Ovary (tissue), 7 donors: ENCODE measurements at regions not wholly inside any gene's neighbourhood (a gene's known extent, or its start where the extent isn't known, plus 50 kb on each side); places are given as distances from the start of the nearest gene placed in this dataset.

Experiments
- DNase-seq, 5 donors: peaks; one replicate each; pipeline ENCODE4 v3.0.0-alpha.2; 2019 to 2020
- H3K27ac ChIP-seq, 2 donors: fragments of 200-600 bp; one replicate each; pipeline versions ENCODE4 v1.5.1 to v1.8.0; 2019 to 2022
- H3K27me3 ChIP-seq: fragments of 200-600 bp; one replicate; pipeline ENCODE4 v1.8.0; 2022
- H3K36me3 ChIP-seq: fragments of 200-600 bp; sonication (generic); one replicate; pipeline ENCODE4 v1.5.1; 2019
- H3K4me1 ChIP-seq: one replicate; pipeline ENCODE4 v1.8.1; 2013; ENCODE audit warnings: mild to moderate bottlenecking, moderate library complexity; ENCODE audit not compliant: insufficient read depth
- H3K4me3 ChIP-seq: fragments of 200-600 bp; sonication (generic); one replicate; pipeline ENCODE4 v1.5.1; 2017
- H3K9me3 ChIP-seq, 2 donors: fragments of 200-600 bp in 1 of 2; sonication (generic) in 1 of 2; one replicate each; pipeline versions ENCODE4 v1.5.1 to v1.8.1; 2013 to 2019; ENCODE audit warnings: mild to moderate bottlenecking in 1 of 2, moderate library complexity in 1 of 2
- EP300 ChIP-seq: sonication (generic); formaldehyde crosslinking; IDR thresholded peaks from one replicate; pipeline ENCODE4 v1.6.1; 2017; ENCODE audit warnings: antibody characterized with exemption
- POLR2A ChIP-seq: fragments of 450-650 bp; IDR thresholded peaks from one replicate; pipeline ENCODE4 v1.6.1; 2017; ENCODE audit warnings: antibody characterized with exemption, mild to moderate bottlenecking, moderate library complexity
- WGBS, 3 donors: extraction: QIAGEN DNeasy Blood & Tissue Kit in 1 of 3; methylation state at CpG; one replicate each; pipeline versions ENCODE4 v1.1.5 to v1.1.7; 2013 to 2017; 5-methylcytosine and 5-hydroxymethylcytosine counted together
- intact Hi-C, 4 donors: fragments of 100-400 bp; cut with DNase I; formaldehyde crosslinking; loops; one replicate each; pipeline versions ENCODE4 v1.11.0 to v1.15.1; 2022 to 2023
- TF ChIP-seq, protein P1 (sequence below), 3 donors: fragments of 450-650 bp in 2 of 3; fragments of 200-600 bp in 1 of 3; IDR thresholded peaks; one replicate each; pipeline versions ENCODE4 v1.5.1 to v1.8.0; 2016 to 2022; ENCODE audit warnings: antibody characterized with exemption in 3 of 3, mild to moderate bottlenecking in 1 of 3
- donor health status: DM: no; HTN: no; CAD: no; lungs with moderate emphysema.
- donor health status: DM: no; HTN: no; CAD: no.
- donor health status: Bipolar disorder and iron deficiency.
- donor health status: DM: no; HTN: no; CAD: no.
- donor health status: DM: yes; HTN: yes; CAD: no.

DNA sequence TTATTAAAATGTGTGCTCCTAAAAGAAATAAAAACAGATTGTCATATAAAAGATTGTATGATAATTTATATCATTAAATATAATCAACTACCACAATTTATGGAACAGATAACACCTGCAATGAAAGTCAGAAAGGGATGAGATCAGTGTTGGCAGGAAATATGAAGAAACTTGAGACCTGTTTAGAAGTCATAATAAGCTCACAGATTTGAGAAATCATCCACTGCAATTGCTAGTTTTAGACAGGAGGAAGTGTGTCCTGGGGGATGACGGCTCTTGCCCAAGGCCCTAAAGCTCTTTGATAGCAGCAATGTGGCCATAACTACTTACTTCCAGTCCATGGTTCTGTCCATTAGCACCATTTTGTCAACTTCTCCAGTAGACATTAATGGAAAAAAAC, 122.8 kb upstream of the SOX5 start:
- H3K36me3 ChIP-seq, result no peaks in the 10 kb centered on the region
- TF ChIP-seq, protein P1, sequence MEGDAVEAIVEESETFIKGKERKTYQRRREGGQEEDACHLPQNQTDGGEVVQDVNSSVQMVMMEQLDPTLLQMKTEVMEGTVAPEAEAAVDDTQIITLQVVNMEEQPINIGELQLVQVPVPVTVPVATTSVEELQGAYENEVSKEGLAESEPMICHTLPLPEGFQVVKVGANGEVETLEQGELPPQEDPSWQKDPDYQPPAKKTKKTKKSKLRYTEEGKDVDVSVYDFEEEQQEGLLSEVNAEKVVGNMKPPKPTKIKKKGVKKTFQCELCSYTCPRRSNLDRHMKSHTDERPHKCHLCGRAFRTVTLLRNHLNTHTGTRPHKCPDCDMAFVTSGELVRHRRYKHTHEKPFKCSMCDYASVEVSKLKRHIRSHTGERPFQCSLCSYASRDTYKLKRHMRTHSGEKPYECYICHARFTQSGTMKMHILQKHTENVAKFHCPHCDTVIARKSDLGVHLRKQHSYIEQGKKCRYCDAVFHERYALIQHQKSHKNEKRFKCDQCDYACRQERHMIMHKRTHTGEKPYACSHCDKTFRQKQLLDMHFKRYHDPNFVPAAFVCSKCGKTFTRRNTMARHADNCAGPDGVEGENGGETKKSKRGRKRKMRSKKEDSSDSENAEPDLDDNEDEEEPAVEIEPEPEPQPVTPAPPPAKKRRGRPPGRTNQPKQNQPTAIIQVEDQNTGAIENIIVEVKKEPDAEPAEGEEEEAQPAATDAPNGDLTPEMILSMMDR (IDR thresholded peaks at IDR 0.05), result no peak
- TF ChIP-seq EP300 (no peak), POLR2A (no peak)
- no peaks in the 10 kb centered on the region for H3K4me1 ChIP-seq
- WGBS, 3 donors, result 89 to 100% (median 97%) methylated on average over 1 of the region's 1 CpG
- H3K27me3 ChIP-seq, result no peaks in the 10 kb centered on the region
- DNase-seq, result no peak
- H3K4me3 ChIP-seq, result no peak overlapping the region
- intact Hi-C loops, result loop anchor here in 1 of 4 donors (2.0 kb wide), 1 partner anchor 30 kb away; no protein-coding TSS in a partner anchor
- no peaks in the 10 kb centered on the region for H3K9me3 ChIP-seq
- no peak overlapping the region for H3K27ac ChIP-seq

DNA sequence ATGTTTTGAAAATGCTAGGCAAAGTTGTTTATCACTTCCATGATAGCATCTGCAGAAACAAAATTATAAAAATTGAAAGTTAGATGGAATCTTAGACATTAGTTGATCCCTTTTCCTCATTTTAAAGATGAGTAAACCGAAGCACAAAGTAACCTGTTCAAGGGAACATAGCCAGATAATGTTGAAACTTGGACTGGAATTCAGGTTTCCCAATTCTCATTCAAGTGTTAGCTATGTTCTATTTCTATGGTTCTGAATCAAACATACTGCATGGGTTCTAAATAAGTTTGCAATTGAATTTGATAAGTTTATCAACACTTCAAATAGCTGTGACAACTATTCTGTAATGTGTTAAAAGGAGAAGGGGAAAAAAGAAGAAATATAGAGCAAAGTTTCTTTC, 122.4 kb upstream of the SOX5 start:
- peaks cover 2% of the 10 kb centered on the region for H3K4me1 ChIP-seq
- no peak for TF ChIP-seq POLR2A
- no peaks in the 10 kb centered on the region for H3K9me3 ChIP-seq
- H3K36me3 ChIP-seq, result no peaks in the 10 kb centered on the region
- WGBS, 3 donors, result 89 to 94% (median 93%) methylated on average over 1 of the region's 1 CpG
- no peak overlapping the region for H3K4me3 ChIP-seq
- no peaks in the 10 kb centered on the region for H3K27me3 ChIP-seq
- intact Hi-C loops, result loop anchor here in 1 of 4 donors (2.0 kb wide), 1 partner anchor 31 kb away; no protein-coding TSS in a partner anchor
- H3K27ac ChIP-seq, result no peak overlapping the region
- DNase-seq, result no peak

DNA sequence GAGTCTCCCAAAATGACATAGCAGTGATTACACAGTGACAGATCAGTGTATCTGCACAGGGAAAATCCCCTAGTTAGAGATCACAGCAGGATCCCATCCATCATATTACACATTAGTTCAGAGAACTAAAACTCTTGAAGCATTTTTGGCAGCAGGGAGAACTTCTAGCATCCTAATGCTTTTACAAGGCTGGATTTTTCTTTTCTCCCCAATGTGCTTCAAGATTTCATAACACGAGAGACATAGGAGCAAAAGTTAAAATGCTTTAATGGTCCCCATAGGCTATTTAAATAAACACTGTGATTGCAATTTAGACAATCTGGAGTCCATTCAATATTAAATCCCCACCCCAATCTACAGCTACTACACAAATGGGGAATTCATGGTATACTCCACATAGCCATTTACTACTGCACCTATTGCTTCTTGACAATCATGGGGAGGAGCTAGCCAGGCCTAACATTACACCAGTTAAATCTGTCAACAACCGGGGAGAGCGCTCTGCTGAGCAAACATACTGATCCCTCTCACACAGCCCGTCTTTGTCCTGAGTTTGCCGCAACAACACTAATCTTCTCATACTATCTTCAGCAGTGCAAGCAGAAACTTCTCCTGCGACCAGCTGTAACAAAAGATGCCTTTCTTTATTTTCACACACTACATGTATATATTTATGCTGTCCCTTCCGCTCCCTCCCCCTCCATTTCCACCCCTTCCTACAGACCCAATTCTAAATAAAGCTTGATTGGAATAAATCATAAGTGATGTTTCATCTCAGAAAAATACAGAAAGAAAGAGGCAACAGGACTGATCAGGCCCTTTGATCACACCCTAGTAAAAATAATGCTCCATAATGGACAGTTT, 120.3 kb upstream of the SOX5 start:
- Histone ChIP-seq H3K4me3 (no peak overlapping the region), H3K9me3 (no peaks in the 10 kb centered on the region), H3K27me3 (no peaks in the 10 kb centered on the region), H3K36me3 (no peaks in the 10 kb centered on the region), H3K4me1 (peaks cover 3% of the 10 kb centered on the region), H3K27ac (no peak overlapping the region)
- TF ChIP-seq, protein P1 (IDR thresholded peaks at IDR 0.05), result no peak
- no peak for TF ChIP-seq POLR2A
- TF ChIP-seq EP300, result no peak
- no peak for DNase-seq
- intact Hi-C loops, result no loop called here
- WGBS, 3 donors, result 90 to 92% (median 91%) methylated on average over 7 of the region's 7 CpGs

DNA sequence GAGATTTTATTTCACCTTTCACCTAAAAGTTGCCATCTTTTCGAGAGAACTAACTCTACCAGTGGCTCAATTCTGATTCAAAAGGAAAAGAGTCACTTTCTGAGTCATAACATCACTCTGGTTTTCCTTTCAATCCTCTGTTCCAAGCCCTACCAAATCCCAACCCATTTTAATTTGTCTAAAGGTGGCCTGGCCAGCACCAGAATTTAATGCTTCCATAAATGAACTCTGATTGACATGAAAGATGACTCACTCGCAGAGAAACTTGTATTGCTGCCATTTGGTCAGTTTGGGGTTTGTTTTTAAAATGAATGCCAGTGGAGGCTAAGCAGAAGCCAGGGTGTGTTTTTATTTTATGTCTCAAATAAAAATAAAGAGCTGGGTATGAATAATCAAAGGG, 117.4 kb upstream of the SOX5 start:
- H3K27ac ChIP-seq, result no peak overlapping the region
- 50 to 57% (median 54%) methylated on average over 2 of the region's 2 CpGs for WGBS, 3 donors
- no peak for DNase-seq

More for the DNA sequence above, 117.4 kb upstream of the SOX5 start:
- peaks cover 3% of the 10 kb centered on the region for H3K4me1 ChIP-seq
- no peaks in the 10 kb centered on the region for H3K27me3 ChIP-seq
- H3K36me3 ChIP-seq, result no peaks in the 10 kb centered on the region
- no peaks in the 10 kb centered on the region for H3K9me3 ChIP-seq
- intact Hi-C loops, result no loop called here
- no peak for TF ChIP-seq POLR2A
- TF ChIP-seq EP300, result no peak
- TF ChIP-seq, protein P1 (IDR thresholded peaks at IDR 0.05), result no peak
- no peak overlapping the region for H3K4me3 ChIP-seq
